NCI-H69 (cell line): ENCODE measurements at regions not wholly inside any gene's neighbourhood (a gene's known extent, or its start where the extent isn't known, plus 50 kb on each side); places are given as distances from the start of the nearest gene placed in this dataset.

Experiments used
- DNase-seq: peaks from one replicate; lab custom pipeline; 2025; lab: John Stamatoyannopoulos, UW

DNA sequence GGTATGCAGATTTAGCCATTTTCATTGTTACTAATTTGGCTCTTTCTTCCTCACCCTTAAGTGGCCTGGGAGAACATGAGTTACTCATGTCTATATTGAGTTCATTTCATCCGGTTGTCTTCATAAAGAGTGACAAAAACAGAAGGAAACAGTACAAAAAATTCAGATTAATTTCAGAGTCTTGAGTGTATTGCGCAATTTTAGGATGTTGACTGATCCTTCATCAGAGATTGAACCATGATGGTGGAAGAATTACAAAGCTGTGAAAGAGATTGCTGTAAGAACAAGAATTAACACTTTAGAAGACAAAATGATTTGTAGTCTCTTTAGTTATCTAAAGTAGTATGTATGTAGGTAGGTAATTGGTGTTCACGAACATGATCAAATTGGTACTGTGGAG is 194.0 kb upstream of the PPP1R3A start:
- no peak for DNase-seq

DNA sequence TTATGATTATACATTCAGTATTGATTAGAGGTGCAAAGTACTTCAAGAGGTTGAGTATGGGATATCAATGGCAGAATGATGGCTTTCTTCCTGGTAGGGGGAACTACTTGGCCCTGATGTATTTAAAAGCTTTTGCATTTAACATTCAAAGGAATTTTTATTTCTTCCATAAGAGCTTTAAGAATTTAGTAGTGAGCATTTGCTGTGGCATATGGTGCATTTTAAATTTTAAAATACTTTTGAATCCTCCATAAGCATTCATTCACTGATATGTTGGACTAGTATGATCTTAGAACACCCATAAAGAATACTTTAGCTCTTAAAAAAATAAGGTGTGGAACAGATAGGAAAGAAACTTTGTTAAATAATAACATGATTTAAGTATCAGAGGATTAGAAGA is 191.9 kb upstream of the PPP1R3A start:
- no peak for DNase-seq

DNA sequence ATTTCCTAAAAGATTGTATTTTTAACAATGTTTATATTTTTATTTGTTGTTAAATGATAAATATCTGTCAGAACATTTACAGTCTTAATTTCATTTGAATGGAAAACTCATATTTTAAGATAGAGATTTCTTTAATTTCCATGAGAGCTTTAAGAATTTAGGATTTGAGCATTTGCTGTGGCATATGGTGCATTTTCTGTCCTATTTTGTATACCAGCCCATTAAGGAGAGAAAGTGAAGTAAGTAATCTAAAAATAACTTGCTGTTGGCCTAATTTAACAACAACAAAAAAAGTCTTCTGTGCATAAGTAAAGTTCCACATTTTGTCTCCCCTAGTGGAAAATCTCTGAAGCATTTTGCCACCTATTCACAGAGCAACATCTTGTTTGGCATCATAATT is 190.9 kb upstream of the PPP1R3A start:
- no peak for DNase-seq

DNA sequence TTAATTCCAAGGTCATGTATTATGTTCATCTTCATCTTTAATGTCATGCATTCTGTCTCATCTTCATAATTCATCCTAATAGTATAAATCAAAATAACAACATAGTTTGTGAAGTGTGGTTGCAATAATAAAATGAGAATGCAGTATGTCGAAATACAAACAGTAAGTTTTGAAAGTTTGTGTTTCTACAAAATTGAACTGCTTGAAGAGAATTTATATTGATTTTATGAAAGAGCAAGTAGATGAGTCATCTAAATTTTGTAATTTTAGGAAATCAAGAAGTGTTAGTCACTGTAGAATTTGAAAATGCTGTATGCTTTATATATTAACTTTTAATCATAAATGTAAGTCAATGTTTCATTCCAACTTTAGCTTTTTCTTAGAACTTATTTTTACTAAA is 190.5 kb upstream of the PPP1R3A start:
- DNase-seq: no peak

DNA sequence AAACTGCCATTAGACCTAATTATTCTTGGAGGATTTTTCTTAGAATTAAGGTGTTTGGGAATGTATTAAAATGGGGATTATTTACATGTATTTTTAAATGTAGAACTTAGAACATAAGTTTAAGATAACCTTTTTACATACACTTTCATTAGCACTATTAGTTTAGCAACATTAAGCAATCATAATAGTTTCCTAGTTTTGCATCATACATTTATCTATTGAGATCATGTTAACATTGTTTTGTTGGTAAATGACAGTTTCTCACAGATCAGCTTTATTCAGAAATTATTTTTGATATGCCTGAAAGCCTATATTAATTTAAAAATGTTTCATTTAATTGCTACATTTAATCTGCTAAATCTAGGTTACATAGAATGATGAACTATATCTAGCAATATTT is 189.7 kb upstream of the PPP1R3A start:
- DNase-seq: no peak

DNA sequence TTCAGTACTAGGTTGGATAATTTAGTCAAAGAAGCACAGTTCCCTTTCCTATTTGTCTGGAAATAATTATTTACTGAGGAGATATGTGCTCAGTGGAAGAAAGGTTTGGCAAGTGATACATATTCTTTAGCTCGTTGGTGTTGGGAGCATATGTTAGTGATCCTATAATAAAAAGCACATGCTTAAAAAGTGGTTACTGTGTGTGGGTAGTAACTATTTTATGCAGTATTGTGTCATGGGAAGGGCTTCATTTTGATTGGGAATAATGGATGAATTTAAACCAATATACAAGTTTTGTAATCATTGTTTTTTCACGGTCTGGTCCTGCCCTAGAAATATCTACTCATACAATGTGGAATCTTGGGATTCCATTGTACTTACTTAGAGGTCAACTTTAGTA is 188.7 kb upstream of the PPP1R3A start:
- no peak for DNase-seq

DNA sequence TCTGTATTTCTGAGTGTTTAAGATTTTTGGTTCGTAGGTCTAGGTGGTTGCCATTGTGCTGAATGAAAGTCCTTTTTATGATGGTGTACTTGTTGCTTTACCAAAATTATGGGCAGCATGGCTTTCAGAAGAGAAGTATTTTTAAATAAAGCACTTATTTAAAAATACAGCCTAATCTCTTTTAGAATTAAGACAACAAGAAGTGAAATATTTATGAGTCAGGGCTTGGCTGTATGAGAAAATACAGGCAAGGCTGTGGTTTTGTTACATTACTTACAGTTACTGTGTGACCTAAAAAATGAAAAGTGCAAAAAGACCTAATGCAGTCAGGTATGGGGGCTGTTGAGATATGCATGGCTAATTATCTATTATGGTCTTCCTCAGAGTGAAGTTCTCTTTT is 185.2 kb upstream of the PPP1R3A start:
- DNase-seq: no peak

DNA sequence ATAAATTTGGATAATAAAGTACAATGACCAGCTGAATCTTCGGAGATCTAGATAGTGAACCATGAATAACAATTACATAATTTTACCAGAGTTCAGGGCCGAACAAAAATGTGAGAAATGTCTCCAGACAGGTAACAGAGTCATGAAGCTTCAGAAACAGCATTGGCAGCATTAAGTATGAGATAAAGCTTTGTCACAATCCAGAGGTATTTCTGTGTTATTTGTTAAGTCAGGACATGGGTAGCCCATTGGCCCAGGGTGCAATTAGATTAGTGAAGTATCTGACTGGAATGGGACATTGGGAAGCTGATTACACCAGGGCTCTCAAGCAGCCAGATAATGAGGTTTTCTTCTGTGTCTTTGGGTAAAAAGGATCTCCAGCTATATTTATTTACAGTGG is 184.2 kb upstream of the PPP1R3A start:
- no peak for DNase-seq

DNA sequence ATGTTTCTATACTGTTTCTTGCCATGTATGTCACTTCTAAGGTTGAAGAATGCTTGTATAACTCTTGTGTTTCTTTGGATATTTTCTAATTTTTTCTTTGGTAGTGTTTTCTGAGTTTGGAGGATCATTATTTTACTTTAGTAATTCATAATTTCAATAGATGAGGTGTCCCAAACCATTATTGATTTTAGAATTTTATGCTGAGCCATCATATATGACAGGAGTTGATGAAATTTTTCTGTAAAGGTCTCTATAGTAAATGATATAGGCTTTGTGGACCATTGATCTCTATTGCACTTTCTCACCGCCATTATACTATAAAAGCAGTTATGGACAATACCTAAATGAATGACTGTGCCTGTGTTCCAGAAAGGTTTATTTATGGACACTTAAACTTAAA is 183.3 kb upstream of the PPP1R3A start:
- no peak for DNase-seq

DNA sequence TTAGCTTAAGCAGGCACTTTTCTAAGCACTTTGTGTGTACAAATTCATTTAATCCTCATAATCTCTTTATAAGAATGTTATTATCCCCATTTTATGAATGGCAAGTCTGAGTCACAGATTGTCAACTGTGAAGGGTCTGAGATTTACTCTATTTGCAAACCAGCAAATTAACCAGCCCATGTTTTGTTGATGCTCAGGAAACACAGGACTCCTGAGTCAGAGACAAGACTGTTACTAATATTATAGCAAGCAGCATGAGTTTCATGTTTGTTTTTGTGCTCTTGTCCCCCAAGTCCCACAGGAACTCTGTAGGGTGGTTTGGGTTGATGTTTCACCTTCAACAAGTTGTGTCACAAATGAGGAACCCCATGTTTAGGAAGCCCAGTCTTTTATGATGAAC is 182.0 kb upstream of the PPP1R3A start:
- DNase-seq: peak; percentile 51

DNA sequence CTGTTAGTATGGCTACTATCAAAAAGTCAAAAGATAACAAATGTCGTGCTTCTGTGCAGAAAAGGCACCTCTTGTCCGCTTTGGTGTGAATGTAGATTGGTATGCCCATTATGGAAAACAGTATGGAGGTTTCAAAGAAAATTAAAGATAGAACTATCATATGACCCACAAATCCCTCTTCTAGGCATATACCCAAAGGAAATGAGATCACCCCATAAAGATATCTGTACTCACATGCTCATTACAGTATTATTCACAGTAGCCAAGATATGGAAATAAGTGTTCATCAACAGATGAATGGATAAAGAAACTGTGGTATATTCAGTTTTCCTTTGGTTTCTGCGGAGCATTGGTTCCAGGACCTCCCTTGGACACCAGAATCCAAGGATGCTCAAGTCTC is 180.5 kb upstream of the PPP1R3A start:
- DNase-seq: no peak

DNA sequence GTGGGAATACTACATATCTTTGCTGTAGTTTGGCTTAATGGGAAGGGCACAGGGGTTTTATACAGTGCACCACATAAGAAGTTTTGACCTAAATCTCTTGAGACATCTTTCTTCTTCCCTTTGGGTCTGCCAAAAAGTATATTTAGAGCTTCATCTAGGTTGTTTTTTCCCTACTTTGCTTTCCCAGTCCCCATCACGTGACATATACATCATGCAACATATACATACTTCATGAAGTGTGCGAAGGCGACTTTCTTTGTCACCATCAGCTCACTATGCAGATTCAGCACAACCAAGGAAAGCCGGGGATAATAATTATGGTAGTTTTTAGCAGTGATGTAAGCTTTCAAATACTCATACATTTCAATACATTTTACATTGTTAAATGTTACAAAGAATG is 177.1 kb upstream of the PPP1R3A start:
- DNase-seq: no peak

DNA sequence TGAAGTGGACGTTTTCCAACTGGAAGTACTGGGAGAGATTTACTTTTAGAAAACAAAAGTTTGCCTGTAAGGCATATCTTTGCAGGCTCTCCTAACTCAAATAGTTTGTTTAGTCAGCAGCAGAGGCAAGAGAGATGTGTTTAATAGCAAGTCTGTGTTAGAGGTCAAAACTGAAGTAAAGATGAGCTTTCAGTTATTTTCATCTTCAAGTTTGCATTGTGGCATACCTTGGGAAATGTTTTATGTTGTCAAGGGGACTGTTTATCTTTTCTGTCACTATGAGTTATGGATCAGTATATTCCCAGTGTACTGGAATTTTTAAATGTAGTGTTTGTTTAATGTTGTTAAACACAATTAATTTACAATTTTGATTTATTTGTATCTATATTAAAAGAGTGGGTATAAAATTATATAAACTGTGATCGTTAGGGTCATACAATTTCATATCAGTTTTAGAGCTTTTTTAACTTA is 169.7 kb upstream of the PPP1R3A start:
- DNase-seq: no peak

DNA sequence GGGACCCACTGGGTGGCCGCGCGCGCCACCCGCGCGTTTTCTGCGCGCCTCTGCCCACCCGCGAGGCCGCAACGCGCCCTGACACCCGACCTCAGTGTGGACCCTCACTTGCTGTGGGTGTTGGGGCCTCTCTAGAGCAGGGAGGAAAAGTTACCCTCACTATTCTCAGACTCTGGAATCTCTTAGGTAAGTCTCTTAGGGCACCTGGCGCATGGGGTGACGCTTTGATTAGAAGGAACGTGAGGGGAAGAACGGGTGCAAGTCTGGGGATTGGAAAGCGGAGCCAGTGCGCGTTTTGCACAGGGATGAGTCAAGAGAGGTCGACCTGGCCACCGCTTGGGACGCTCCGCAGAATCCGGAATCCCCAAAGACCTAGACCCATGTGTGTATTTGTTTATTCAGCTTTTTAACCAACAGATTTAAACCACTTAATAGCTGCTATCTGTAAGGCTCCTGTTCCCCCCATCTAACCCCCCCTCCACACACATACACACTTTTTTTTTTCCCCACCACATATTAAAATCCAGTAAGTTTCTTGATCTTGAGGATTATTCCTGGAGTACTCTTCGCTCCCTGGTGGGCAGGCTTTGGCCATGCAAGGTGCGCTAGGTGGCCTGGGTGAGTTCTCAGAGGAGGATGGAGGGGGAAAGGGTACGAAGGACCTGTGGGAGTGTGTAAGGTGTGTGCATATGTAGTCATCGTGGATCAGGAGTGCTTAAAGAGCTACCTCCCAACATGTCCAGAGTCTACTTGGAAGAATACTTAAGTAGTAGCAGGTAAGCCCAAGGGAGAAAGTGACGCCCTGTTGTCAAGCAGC is 169.1 kb upstream of the PPP1R3A start:
- DNase-seq: peak; percentile 88

DNA sequence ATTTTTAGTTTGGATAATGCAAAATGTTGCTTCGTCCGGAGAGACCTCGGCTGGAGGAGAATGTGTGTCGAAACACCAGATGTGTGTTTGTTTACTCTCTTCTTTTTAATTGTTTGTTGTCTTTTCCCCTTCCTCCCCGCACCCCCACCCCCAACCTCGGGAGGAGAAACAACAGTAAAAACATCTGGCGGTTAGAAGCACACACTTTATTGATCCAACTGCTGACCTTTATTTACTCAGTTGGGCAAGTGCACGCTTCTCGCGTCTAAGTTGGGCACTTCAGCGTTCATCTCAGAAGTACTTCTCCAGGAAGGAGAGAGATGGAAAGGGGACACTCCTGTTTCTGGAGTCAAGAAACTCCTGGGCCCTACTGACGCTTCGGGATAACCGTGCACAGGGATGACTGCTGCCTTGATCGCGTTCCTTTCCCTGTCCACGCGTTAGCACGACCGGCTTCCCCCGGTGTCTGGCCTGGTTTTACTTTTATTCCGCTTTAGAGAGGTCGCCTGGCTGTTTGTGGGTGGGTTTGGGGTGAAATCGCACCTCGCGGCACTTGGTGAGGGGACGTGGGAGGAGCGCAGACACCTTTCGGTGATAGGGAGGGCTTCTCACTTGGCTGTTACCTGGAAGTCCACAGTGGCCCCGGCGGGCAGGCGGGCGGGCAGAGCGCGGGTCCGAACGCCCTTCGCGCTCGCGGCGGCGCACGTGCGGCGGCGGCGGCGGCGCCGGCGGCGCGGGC is 168.3 kb upstream of the PPP1R3A start:
- DNase-seq: peak; percentile 90

DNA sequence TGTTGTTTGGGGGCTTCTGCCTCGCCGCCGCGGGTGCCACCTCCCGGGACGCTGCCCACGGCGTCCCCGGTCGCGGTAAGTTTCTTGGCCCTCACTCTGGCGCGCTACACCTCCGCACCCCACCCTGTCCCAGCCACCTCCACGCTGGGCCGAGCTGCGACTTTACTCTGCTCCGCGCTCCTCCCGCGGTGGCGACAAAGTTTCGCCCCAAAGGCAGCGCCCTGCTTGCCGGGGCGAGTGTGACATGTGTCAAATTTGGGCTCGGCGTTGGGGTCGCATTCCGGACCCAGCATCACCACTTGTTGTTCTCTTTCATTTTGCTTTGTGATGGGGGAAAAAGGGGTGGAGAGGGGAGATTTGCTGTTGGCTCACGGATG is 167.7 kb upstream of the PPP1R3A start:
- peak; percentile 88 for DNase-seq

DNA sequence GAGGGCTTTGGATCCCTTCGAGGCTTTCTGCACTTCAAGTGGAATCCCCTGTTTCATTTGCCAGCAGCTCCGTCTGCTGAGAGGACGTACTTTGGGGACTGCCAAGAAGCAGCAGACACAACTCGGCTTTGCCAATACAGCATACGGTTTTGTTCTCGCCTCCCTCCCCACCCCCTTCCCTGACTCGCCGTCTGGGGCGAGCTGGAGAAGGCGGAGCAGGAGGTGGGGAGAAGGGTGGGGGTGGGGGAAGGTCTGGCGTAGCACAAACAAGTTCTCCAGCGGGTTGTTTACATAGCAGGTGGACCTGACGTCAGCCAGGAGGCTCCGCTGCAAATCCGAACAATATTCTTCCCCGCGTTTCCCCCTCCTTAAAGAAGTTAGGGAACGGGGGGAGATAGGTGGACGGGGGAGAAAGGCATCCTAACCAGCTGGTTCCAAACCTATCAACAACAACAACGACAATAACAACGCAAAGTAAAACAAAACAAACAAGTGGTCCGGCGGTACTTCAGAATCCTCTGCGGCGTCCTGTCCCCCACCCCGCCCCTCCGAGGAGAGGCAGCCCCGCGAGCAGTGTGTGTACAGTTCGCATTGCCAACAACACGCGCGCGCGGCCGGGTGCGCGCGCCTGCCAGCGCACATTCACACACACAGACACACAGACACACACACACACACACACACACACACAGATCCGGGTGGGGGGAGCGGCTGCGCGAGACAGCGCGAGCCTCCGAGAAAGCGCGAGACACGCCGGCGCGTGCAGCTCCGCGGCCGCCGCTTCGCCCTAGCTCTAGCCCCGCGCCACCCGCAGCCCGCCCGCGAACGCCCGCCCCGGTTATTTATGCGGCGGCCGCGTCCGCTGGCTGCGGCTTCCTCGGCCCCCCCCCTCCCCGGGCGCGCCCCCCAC is 167.0 kb upstream of the PPP1R3A start:
- peak; percentile 99 for DNase-seq

DNA sequence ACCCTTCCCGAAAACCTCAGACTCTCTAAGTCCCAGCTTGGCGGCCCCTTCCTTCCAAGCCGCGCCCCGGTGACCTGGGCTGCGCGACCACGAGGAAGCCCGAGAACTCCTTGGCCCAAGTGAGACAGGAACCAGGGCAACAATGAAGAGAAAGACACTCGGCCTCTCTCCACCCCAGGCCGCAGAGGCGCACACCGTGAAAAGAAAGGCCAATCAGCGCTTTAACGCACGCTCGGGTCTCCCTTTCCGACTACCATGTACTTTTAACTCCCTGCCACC is 166.4 kb upstream of the PPP1R3A start:
- no peak for DNase-seq

DNA sequence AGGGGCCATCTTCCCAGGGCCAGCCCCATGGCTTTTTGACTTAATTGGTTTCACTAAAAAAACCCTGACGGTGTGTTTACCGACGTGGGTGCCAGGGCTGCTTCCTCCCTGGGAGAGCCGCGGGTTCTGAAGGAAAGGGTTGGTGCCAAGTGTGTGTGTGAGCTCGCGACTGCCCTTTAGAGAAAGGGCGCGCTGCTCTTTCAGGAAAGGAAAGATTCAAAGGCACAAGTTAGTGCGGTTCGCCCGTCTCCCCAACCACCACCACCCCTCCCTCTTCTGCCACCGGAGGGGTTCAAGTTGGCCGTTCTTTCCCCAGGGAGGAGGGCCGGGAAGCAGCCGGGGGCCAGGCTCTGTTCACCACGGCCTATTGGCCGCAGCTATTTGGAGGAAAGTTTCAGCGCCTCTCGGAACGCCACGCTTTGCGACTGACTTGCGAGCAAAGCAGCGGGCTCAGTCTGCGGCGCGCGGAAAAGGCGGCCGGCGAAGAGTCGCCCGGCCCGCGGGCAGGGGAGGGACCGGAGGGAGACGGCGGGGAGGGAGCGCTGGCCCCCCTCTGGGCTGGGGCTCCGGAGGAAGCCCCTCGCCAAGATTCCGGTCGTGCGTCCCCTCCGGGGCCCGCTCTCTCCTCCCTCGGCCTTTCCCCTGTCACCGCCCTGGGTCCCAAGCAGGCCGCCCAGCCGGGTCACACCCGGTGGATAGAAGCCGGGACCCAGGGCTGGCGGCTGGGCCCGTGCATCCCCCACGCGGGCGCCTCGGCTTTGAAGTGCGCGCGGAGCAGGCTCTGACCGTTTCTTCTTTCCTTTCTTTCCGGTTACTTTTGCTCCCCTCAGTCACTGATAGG is 165.9 kb upstream of the PPP1R3A start:
- peak; percentile 95 for DNase-seq

DNA sequence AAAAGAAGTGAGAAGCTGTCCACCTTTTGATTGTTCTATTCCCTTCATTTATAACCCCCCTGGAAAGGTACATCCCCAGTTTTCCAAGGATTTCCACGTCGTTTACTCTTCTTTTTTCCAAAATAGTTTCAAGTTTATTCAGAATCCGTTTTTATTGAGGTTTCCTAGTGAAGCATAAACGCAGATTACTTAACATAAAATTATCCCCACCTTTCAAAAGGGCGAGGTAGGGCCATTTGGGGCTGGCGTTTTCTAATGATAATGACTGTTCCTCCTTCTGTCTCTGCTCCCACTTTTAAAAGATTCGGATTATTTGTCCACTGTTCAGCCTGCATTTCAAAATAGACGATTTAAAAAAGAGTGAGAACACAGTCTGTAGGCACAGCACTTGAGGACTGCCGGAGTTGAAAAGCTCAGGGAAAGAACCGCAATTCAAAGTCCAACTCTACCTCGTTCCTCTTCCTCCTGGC is 165.2 kb upstream of the PPP1R3A start:
- DNase-seq: no peak

DNA sequence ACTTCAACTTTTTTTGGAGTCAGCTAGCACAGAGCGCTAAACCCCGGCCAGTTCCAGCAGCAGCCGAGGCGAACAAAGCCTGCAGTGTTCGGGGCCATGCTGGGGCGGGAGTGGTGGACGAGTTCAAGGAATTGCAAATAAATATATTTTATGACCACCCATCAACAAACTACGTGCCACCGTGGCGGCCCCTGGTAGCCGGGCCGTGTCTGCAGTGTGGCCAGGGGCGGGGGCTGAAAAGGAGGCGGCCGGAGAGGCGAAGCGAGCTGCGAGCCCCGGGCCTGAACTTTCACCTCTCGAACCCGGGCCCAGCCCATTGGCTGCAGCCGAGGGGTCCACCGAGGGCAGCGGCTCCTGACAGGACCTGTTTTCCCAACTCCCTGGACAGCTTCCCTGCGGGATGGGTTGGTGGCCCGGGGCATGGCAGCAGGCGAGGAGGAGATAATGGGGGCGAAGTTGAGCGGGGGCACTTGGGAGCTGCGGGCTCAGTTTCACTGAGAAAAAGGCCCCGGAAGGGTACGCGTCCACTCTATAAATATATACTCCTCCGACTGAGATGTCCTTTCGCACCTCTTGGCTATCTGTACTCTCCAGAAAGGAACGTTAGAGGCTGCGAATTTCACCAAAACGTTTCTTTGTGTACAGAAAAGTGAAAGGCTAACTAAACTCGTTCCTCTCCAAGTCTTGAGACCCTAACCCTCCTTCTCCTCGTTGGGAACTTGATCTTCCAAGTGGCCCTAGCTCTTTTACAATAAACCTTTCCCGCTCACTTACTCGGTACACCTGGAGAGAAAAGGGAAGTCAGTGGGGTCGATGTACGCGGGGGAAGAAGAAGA is 164.6 kb upstream of the PPP1R3A start:
- DNase-seq: peak; percentile 66
